SKM-1 (cell line): ENCODE measurements at regions not wholly inside any gene's neighbourhood (a gene's known extent, or its start where the extent isn't known, plus 50 kb on each side); places are given as distances from the start of the nearest gene placed in this dataset.
"Not testable (repeated sequence)": the region's sequence is repeated elsewhere in the genome, so short reads cannot be mapped to it uniquely, and the experiment has no call there.

Source experiments
- DNase-seq: peaks from one replicate; lab custom pipeline; 2025; ENCODE audit not compliant: unreplicated experiment; lab: John Stamatoyannopoulos, UW

DNA sequence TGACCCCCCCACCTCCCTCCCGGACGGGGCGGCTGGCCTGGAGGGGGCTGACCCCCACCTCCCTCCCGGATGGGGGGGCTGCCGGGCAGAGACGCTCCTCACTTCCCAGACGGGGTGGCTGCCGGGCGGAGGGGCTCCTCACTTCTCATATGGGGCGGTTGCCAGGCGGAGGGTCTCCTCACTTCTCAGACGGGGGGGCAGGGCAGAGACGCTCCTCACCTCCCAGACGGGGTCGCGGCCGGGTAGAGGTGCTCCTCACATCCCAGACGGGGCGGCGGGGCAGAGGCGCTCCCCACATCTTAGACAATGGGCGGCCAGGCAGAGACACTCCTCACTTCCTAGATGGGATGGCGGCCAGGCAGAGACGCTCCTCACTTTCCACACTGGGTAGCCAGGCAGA, 251.9 kb upstream of the PTBP2 start:
- DNase-seq = not testable (repeated sequence)

DNA sequence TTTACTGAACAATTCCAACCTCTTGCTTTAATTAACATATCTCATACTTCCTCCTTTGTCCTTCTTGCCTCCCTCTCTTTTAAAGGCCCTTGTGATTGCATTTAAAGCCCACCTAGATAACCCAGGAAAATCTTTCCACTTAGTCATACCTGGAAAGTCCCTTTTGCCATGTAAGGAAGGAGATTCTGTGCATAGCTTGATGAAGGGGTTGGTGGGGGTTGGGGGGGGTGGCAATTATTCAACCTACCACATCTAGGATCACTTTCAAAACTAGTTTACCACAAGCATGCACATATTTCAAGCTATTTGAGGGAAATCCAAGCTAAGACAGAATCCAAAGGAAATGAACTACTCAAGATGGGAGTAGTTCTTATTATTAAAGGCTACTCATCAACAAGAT, 249.1 kb upstream of the PTBP2 start:
- no peak for DNase-seq

DNA sequence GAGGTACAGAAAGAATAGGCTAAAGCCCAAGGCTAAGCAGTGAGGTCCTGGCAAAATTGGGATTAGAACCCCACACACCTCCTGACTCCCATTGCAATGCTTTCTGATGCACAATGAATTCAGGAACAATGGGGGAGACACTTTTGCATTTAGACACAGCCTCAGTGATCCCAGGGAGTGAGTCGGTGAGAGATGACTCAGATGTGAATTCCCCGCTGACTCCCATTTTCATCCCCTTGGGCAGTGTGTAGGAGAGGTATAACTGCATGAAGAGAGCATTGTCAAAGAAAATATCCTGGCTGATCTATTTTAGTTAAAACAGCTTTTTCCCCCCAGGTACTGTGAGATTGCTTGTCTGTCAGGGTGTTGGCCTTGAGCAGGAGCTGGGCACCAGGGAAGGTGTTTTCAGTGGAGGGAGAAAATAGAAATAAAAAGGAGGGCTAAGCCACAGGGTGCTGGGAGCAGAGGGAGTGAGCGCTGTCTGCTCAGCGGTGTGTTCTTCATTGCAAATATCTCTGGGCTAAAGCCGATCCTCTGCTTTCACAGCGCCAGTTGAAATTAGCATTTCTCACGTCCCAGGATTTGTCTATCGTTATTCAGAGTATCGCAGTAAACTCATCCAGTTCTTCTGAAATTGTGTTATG, 247.7 kb upstream of the PTBP2 start:
- no peak for DNase-seq

DNA sequence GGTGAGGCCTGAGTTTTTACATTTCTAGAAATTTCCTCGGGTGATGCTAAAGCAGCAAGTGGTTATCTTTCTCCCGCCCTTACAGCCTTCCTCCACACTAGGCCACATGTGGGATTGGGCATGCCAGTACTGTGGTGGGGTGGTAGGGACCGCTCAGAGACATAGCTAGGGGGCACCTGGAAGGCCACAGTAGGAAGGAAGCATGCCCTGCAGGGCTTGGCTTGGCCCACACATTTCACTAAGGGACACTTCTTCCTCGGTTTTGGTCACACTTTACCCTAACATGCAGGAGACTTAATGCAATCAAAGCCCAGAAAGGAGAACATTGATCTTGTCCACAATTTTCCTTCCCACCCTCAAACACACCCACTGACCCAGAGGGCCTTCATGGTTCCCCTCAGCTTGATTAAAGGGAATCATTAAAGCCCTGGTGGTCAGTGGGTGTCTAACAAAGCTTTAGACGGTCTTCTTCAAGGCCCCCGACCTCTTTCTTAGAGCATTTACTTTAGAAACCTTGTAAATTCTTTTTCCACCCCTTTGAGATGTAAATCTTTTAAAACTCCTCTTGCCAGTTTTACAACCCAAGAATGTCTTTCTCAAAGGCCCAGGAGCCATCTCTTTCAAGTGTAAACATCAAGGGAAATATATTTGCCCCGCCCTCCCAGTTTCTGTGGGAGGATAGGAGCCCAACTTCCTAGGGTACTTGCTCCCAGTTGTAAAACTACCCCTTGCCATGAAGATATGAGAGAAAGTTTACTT, 246.4 kb upstream of the PTBP2 start:
- DNase-seq = no peak

DNA sequence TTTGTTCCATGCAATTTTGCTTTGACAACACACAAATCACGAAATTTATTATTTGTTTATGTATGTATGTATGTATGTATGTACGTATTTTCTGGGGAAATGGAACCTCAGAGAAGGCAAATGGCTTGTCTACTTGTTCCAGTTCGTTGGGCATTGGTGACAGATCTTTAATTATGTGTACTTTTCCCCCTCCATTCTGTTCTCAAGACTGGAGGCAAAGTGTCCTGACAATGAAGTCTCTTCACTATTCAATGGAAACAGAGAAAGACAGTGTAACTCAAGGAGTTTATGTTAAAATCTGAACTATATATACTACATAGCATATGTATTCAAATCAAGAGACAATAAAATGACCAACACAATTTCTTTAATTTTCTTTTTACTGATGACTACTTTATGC, 245.7 kb upstream of the PTBP2 start:
- no peak for DNase-seq

DNA sequence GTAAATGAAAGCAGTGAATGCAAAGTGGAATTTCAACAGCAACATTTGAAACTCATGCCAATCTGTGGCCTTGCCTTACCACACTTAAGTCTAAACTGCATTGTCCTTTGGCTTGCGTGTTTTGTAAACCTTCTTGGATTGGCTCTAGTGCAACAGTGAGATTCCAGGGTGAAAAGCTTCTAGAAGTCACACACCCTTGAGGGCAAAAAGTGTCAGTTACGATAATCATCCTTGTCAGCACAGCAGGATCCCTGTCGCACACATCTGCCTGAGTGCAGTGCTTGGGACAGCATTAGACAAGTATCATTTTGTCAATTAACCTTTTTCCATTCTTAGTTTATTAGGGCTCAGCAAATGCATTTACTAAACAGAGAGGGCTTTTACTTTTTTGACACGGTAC, 243.4 kb upstream of the PTBP2 start:
- no peak for DNase-seq

DNA sequence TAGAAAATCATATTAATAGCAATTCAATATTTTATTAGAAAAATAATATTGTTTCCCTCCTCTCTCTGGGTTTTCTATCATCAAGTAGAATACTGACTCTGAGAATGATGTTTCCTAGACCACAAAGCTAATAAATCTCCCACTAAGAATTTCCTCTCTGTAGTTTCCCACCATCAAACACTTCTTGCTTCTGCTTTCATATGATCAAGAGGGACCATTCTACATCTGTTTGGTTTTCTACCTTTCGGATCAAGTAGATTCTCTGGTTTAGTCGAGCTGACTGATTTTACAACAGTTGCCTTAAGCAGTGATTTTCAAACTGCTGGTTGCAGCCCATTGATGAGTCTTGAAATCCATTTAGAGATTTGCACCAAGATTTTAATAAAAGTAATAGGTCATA, 240.2 kb upstream of the PTBP2 start:
- no peak for DNase-seq

DNA sequence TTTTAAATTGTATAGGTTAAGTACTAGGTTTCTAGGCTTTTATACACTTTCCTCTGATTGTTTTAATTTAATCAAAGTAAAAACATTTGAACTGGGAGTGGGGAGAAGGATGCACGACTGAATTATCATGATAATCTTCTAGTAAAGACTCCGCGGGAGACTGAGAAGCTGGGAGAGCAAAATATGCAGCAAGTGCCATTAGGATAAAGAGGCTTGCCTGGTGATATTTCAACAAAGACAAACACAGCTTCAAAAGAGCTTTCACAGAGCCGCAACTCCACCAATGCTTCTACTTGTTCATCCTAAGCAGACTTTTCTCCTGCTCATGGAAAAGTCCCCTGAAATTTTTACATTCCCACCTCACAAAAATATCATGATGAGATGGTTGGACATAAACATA, 239.0 kb upstream of the PTBP2 start:
- DNase-seq = no peak

DNA sequence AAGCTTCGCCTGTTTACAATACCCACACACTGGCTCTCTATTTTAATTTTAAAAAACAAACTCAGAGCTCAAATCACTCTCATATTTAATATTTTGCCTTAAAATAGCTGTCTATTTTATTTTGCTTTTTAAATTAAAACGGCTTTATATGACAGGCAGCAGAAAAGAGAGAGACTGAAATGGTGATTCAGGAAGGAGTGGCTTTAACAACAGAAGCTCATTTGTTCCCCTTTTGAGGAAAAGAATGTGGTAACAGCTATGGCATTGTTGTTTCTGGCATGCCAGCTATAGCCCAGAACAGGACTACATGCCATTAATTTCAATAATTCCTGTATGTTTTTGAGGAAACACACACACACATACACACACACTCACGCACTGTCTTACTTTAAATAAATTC, 234.2 kb upstream of the PTBP2 start:
- DNase-seq = no peak

DNA sequence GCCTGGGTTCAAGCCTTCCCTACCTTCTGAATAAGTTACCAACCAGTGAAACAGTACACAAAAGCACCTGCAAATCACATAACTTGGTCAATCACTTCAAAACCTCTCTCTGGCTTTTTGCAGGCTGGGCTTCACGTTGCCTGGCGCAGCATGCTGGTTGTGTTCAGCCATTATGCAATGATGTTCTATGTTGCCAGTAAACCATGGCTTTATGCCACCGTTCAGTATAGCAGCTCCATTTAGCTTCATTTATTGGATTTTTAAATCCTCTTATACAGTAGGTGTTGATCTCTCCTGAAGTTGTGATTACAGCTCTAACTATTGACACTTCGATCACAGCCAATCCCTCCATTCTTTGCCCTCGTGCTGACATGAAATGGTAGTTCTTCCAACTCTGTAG, 233.6 kb upstream of the PTBP2 start:
- DNase-seq = no peak

DNA sequence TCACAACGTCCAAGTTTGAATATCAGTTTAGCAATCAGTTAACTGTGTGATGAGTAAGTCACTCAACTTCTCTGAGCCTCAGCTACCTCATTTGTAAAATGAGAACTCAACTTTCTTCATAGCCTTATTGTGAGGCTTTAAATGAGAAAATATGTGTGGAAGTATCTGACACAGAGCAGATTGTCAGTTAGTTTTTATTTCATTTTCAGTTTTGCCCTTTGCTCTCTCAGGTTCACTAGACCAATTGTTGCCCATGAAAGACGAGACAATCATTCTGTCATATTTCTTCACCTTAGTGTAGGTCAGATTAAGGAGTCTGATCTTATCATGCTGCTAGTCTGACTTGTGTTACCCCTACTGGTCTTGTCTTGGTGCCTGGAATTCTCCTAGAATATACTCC, 232.8 kb upstream of the PTBP2 start:
- DNase-seq = no peak

DNA sequence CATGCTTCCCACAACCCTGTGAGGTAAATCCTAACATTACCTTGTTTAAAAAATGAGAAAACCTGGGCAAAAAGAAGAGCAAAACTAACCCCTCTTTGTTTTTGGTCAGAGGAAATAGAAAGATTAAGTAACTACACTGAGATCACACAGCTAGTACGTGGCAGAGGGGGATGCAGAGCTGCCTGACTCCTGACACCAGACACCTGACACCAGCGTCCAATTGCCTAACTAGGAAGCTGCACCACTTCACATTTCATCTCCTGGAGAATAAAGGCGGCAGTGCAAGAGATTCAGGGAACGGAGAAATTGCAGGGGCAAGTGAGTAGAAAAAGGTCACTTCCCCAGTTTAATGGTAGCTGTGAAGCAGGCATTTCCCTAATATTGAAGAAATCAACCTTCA, 229.3 kb upstream of the PTBP2 start:
- DNase-seq = no peak

DNA sequence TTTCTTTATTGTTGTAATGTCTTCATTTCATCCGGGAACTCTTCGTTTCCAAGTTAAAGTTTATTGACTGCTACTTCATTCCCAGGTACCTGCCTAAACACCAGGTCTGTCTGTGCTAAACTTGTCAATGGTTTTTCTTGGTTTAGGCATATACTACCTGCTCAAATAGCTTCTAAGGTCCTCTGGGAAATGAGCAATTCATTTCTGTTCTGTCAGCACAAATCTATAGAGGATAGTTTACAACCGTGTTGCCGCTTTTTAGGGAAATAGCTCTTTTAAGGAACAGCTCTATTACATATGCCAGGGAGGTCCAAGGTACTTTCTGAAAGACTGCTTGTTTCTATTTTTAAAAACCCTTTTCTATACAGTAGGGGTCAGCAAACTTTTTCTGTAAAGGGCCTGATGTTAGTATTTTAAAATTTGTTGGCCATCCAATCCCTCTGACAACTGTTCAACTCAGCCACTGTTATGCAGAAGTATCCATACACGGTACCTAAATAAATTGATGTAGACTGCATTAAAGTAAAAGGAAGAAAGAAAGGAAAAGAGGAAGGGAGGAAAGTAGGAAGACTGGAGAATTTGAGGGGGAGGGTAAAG, 222.7 kb upstream of the PTBP2 start:
- DNase-seq = no peak

DNA sequence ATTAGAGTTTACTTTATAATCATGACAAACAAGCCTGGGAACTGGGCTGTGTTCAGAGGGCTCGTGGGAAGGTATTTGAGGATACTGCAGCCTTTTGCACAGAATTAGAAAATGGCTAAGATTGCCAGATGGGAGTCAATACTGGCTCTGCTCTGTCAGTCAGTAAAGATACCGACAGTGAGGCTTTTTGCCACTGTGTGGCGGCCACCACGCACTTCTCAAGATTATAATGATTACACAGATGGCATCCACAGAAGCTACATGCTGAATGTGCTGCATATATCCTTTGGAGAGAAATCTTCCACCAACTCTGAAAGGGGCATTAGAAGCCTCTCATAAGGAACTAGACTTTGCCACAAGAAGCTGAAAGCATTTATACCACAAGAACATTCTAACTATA, 213.4 kb upstream of the PTBP2 start:
- DNase-seq = no peak

DNA sequence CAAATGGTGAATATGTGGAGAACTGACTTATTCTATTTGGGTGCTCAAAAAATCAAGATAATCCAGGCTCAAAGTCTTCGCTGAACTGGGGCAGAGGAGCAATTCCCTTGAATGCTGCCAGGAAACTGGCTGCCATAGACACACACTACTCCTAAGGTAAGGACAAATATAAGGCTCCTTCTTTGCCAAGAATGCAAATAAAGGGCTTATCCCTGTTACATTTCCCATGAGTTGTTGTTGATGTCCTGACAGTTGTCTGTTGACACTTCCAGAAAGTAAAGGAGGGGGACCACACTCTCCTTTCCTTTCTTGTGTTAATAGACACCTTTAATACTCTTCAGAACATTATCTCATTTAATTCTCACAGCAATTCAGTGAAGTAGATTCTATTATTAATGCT, 212.2 kb upstream of the PTBP2 start:
- DNase-seq = no peak

DNA sequence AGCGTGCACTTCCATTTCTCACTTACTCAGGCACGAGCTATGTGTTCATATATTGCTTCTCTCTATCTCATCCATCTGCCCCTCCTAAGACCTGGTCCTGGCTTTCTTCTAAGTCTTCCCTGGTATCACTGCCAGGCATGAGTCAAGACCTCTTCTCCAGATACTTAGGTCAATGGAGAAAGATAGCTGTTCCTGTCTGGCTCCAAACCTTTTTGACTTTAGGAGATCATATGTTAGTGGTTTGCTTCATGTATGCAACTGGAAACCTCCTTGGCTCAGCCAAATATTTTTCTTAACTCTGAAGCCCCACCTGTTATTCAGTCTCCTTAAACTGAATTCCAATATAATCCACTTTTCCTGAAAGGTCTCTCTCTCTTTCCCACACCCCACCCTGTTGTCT, 211.6 kb upstream of the PTBP2 start:
- DNase-seq = no peak

DNA sequence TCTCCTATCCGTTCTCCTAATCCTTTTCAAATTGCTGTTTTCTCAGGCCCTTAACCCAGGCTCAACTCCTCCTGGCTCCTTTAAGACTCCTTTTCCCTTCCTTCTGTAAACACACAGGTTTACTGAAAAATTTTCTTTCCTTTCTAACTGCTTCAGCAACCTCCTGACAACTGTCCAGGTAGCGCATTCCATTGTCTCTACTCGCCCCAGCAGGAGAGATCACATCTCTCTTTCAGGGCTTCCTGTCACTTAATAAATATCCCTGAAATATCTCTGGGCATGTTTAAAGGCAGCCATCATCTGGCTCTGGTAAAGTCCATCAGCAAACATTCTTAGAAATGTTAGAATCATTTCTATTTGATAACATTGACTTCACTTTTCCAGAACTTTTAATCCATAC, 211.2 kb upstream of the PTBP2 start:
- DNase-seq = no peak

DNA sequence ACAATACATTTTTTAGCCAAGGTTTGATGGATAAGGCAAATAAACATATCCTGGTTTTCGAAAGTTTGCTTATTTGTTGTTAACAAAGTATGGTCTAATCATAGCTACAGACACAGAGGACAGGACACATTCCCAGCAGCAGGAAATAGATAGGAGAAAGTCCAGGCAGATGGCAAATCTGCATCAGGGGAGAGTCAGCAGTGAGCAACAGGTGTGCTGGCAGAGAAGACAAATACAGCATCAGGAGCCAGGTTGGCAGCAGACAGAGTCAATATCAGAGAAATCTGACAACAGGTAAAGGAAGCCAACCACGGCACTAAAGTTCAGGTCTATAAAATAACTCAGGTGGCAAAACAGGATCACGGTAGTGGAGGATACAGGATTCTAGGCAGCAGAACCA, 210.7 kb upstream of the PTBP2 start:
- DNase-seq = no peak

DNA sequence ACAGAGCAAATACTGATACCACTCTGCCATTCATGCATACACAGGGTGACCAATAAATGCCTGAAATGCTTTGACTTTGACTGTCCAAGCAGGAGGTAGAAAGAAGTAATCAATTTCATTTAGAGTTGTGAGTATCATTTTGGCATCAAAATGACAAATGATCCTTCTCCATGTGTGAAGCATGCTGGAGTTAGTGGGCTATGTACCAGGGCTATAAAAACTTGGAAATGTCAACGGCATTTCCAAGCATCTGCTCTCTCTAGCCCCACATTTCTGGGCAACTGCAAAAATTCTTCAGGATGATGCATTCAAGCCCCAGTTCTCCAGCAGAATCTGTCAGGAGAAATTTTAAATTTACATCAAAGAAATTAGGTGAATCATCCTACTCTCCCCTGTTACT, 208.4 kb upstream of the PTBP2 start:
- DNase-seq = no peak

DNA sequence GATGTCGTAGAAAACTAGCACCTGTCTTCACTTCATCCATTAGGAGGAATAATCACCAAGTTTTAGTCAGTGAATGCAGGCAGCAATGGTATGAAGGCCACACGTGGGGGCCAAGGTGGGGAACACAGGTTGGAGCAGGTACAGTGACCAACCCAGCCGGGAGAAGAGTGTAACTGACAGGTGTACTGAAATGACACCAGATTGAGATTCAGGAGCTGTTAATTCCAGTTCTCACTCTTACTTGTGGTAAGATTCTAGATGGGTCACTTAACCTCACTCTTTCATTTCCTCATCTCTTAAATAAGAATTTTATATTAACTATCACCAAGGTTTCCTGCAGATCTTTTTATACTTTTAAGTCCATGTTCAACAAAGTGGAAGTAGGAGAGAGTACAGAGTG, 206.2 kb upstream of the PTBP2 start:
- DNase-seq = no peak

DNA sequence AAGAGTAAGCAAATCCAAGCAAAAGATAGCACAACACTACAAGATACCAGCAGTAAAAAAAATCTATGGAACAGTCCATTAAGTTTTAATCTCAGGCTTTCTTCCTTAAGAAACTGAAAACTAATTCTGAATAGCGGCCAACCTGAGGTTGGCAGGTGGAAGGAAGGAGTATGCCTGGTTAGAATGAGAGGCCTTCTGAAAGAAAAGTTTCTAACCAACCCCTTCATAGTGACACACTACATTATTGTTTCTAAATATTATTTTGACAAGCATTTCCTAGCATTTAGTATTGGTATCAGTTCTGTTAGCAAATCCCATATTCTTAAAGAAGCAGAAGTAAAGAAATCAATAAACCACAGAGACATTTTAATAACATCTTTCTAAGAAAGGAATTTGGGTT, 205.7 kb upstream of the PTBP2 start:
- DNase-seq = no peak

DNA sequence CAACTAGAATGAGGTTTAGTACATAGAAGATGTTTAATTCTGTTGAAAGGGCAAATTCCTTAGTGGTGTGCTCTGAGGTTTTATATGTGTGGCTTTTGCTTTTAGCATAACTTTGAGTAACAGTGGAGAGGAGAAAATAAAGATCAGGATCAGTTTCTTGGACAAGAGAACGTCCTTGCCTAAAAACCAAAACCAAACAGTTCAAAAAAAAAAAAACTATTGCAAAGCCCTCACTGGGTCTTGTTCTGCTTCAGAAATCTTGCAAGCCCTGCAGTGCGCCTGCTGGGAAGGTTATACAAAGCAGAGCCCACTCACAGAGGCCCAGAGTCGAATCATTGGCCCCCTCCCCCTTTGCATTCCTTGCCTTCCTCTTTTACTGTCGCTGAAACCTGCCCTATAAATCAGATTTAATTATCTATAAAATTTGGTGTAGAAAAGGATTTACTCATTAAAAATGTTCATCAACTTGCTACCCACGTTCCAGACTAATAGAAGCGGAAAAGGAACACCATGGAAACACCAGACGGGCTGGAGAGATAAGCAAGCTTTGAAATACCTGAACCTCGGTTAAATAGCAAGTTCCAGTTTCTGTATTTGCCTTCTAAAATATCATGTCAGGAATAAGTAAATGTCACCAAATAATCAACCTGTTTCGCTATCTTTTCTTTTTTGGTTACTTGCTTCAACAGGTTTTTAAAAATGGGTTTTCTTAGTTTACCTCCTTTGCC, 201.6 kb upstream of the PTBP2 start:
- DNase-seq = no peak
